ENCODE measurements at regions not wholly inside any gene's neighbourhood (a gene's known extent, or its start where the extent isn't known, plus 50 kb on each side); places are given as distances from the start of the nearest gene placed in this dataset.

DNA sequence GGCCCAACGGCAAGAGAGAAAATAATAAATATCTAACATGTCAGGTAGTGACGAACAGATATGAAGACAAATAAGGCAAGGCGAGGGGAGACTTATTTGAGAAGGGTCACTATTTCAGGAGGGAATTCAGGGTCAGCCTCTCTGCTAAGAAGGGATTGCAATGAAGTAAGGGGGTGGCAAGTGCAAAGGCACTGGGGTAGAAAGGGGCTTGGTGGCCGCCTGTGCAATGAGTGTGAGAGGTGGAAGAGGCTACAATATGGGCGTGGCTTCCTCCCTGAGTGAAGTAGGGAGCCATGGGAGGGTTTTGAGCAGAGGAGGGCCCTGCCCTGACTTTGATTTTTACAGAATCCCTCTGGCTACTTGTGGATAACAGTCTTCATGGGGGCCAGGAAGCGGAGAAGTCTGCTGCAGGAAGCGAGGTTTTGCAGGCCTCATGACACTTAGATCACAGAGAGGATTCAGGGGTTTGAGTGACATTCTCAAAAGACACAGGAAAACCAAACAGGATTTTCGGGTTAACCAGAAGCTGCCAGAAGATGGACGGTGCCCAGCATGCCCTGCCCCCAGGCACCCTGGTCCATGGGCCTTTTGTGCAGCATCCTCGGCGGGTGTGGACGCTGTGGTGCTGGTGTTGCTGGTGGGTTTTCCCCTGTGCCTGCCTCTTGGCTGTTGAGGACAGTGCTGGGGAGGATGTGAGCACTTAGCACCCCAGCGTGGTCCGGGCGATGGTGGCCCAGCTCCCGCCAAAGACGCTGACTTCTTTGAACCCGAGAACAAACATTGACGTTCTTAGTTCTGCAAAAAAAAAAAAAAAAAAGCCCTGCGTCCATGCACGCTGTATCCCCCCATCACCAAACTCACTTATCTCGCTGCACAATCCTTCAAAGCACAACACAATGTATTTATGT lies 124.2 kb upstream of the PTPN1 start:
- no peak for TF ChIP-seq CTCF (IDR thresholded peaks at IDR 0.05; ENCODE audit: borderline replicate concordance, extremely low read depth, low read length, poor library complexity, severe bottlenecking)
- TF ChIP-seq EZH2 (IDR thresholded peaks at IDR 0.05; ENCODE audit: borderline replicate concordance, low read depth, low read length, severe bottlenecking): no peak

Measured in DND-41 (cell line).